GM06990 (cell line): ENCODE measurements at regions not wholly inside any gene's neighbourhood (a gene's known extent, or its start where the extent isn't known, plus 50 kb on each side); places are given as distances from the start of the nearest gene placed in this dataset.

Source experiments
- DNase-seq: peaks from one replicate; pipeline ENCODE4 v3.0.0-alpha.2; 2011; ENCODE audit not compliant: insufficient read length; ENCODE audit errors: extremely low read depth
- H3K27me3 ChIP-seq: replicated peaks from 2 replicates; pipeline ENCODE4 v1.6.0; 2011; ENCODE audit warnings: low read length; ENCODE audit not compliant: control insufficient read depth, insufficient read depth
- H3K36me3 ChIP-seq: 2 replicates; pipeline ENCODE4 v1.5.1; 2011; ENCODE audit warnings: low read length; ENCODE audit not compliant: control insufficient read depth, insufficient read depth
- H3K4me3 ChIP-seq: replicated peaks from 2 replicates; pipeline ENCODE4 v1.5.1; 2011; ENCODE audit warnings: low read depth, mild to moderate bottlenecking, control low read depth, low read length
- TF ChIP-seq, protein P1 (sequence below): IDR thresholded peaks from 2 replicates; pipeline ENCODE4 v1.5.1; 2011; ENCODE audit warnings: low read length, control low read depth, mild to moderate bottlenecking, inconsistent platforms; ENCODE audit not compliant: insufficient read depth, poor library complexity, severe bottlenecking

DNA sequence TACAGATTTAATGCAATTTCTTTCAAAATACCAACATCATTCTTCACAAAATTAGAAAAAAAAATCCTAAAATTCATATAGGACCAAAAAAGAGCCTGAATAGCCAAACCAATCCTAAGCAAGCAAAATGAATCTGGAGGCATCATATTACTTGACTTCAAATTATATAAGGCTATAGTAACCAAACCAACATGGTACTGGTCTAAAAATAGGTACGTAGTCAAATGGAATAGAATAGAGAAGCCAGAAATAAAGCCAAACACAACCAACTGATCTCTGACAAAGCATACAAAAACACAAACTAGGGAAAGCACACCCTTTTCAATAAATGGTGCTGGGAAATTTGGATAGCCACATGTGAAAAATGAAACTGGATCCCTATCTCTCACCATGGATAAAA, 112.3 kb upstream of the TSPAN2 start:
- no peak for DNase-seq
- TF ChIP-seq, protein P1, sequence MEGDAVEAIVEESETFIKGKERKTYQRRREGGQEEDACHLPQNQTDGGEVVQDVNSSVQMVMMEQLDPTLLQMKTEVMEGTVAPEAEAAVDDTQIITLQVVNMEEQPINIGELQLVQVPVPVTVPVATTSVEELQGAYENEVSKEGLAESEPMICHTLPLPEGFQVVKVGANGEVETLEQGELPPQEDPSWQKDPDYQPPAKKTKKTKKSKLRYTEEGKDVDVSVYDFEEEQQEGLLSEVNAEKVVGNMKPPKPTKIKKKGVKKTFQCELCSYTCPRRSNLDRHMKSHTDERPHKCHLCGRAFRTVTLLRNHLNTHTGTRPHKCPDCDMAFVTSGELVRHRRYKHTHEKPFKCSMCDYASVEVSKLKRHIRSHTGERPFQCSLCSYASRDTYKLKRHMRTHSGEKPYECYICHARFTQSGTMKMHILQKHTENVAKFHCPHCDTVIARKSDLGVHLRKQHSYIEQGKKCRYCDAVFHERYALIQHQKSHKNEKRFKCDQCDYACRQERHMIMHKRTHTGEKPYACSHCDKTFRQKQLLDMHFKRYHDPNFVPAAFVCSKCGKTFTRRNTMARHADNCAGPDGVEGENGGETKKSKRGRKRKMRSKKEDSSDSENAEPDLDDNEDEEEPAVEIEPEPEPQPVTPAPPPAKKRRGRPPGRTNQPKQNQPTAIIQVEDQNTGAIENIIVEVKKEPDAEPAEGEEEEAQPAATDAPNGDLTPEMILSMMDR: no peak
- no peak overlapping the region for H3K4me3 ChIP-seq
- H3K36me3 ChIP-seq: no peaks in the 10 kb centered on the region
- H3K27me3 ChIP-seq: no peaks in the 10 kb centered on the region; the same call in none of the 2 replicates

DNA sequence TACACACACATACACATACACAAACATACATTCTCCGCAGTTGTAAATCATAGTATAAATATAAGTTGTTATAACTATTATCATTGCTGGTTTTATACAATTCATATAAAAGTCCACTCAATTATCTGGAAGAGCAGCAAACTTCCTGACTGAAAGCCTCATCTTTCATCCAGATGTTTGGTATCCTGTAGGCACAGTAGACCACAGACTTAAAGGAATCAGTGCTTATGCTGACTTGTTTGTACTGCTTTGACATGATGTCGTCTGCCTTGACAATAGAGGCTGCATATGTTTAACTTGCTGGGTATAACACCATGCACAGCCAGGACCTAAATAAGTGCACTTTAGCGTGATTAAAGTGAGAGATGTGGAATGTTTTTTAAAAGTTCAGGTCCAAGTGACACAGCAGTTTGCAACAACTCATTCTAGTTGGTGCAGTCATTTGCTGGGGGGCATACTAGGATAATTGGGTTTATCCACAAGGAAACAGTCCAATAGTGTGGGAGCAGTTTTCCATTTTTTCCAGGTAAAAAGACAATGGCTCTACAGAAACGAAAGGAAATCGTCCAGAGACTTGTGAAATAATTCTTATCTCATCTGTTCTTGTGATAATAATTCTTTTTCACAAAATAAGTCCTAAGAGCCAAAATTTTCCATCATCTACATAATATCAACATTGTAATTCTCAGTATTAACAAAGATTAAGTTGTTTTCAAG, 110.3 kb upstream of the TSPAN2 start:
- Histone ChIP-seq H3K4me3 (no peak overlapping the region), H3K36me3 (no peaks in the 10 kb centered on the region), H3K27me3 (peaks cover 2% of the 10 kb centered on the region)
- TF ChIP-seq, protein P1: no peak
- no peak for DNase-seq

DNA sequence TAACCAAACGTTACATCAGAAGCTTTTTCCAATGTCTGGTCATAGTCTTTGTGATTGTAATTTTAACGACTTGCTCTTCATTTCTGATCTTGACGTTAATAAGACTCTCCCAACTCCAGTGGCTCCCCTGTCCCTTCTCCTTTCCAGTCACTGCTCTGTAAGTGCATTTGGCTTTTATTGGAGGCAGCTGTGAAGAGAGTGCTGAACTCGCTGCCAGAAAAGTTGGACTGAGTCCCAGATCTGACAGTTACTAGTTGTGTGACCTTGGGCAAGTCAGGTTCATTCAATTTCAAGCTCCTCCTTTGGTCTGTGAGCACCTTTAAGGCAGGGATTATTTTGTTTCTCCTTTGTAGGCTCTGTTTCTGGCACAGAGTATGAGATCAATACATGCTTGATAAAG, 109.6 kb upstream of the TSPAN2 start:
- no peak for DNase-seq

DNA sequence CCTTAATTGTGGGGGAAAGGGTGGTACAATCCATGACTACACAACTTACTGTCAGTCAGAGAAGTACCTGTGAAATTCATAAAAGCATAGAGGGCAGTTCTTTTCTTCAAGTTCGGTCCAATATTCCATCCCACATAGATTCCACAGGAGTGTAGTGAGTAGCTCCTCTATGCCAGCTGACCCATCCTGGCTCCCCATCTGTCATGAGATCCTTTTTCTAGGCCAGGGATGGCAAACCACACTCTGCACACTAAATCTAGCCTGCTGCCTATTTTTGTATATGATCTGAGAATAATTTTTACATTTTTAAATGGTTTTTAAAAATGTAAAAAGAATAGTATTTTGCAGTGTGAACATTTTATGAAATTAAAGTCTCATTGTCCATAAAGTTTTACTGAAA, 107.0 kb upstream of the TSPAN2 start:
- peaks cover 2% of the 10 kb centered on the region for H3K27me3 ChIP-seq
- H3K36me3 ChIP-seq: no peaks in the 10 kb centered on the region
- TF ChIP-seq, protein P1: no peak
- H3K4me3 ChIP-seq: no peak overlapping the region
- DNase-seq: no peak

More for the DNA sequence above, 109.6 kb upstream of the TSPAN2 start:
- TF ChIP-seq, protein P1: no peak
- Histone ChIP-seq H3K36me3 (no peaks in the 10 kb centered on the region), H3K27me3 (peaks cover 2% of the 10 kb centered on the region), H3K4me3 (no peak overlapping the region)

DNA sequence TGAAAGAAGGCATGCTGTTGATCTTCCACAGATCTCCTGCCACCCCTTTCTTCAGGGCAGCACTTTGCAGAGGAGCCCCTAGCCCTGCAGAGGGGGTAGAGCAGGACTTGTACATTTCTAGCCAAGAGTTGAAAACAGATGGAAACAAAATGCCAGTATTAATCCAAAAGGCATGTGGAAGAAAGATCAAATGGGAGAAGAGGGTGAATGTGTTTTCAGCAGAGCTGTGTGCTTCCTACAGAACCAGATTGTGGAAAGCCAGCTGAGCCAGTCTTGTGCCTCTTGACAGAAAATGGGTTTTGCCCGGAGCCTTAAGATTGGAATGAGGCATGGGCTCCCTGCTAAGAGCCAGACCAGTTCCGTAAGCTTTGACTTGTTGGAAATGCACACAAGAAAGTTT, 105.2 kb upstream of the TSPAN2 start:
- Histone ChIP-seq H3K4me3 (no peak overlapping the region), H3K36me3 (no peaks in the 10 kb centered on the region), H3K27me3 (peaks cover 3% of the 10 kb centered on the region)
- TF ChIP-seq, protein P1: no peak
- no peak for DNase-seq
